Pancreas (tissue), 10 donors: ENCODE measurements at regions not wholly inside any gene's neighbourhood (a gene's known extent, or its start where the extent isn't known, plus 50 kb on each side); places are given as distances from the start of the nearest gene placed in this dataset.
"Not testable (repeated sequence)": the region's sequence is repeated elsewhere in the genome, so short reads cannot be mapped to it uniquely, and the experiment has no call there.

ENCODE experiments used
- ATAC-seq, 4 donors: fragments of 200-7000 bp; cut with Tn5 transposase; one replicate each; pipeline versions ENCODE4 v1.8.0 to v1.9.1; 2020; ENCODE audit warnings: mild to moderate bottlenecking in 4 of 4, moderate library complexity in 4 of 4
- DNase-seq, 6 donors: peaks; one replicate each; pipeline ENCODE4 v3.0.0-alpha.2; 2020
- FAIRE-seq: peaks from 2 replicates; lab custom pipeline; 2012; peaks lifted over from hg19 to GRCh38; lab: Jason Lieb, UNC
- H3K27ac ChIP-seq, 4 donors: fragments of 200-600 bp; sonication (generic); 1 replicate in 3 of 4; 2 replicates in 1 of 4; pipeline versions ENCODE4 v1.5.0 to v1.8.0; 2020
- H3K27me3 ChIP-seq, 4 donors: fragments of 200-600 bp; one replicate each; pipeline ENCODE4 v1.8.0; 2021
- H3K36me3 ChIP-seq, 3 donors: fragments of 200-600 bp; sonication (generic) in 1 of 3; one replicate each; pipeline versions ENCODE4 v1.5.0 to v1.8.0; 2020 to 2021
- H3K4me1 ChIP-seq, 3 donors: fragments of 200-600 bp; one replicate each; pipeline ENCODE4 v1.8.0; 2021
- H3K4me3 ChIP-seq, 4 donors: fragments of 200-600 bp; sonication (generic) in 2 of 4; one replicate each; pipeline versions ENCODE4 v1.5.0 to v1.8.0; 2020 to 2021
- H3K9me3 ChIP-seq, 4 donors: fragments of 200-600 bp; one replicate each; pipeline ENCODE4 v1.8.0; 2021
- CTCF ChIP-seq, 4 donors: fragments of 200-600 bp; sonication (generic) in 3 of 4; IDR thresholded peaks; one replicate each; pipeline versions ENCODE4 v1.5.0 to v1.8.0; 2021; ENCODE audit warnings: antibody characterized with exemption in 4 of 4
- WGBS, 2 donors: extraction: QIAGEN DNeasy Blood & Tissue Kit; methylation state at CpG; one replicate each; pipeline ENCODE4 v1.1.7; 2013; 5-methylcytosine and 5-hydroxymethylcytosine counted together
- intact Hi-C, 3 donors: fragments of 100-400 bp; cut with DNase I; formaldehyde crosslinking; loops; one replicate each; pipeline versions ENCODE4 v1.11.1 to v1.14.2; 2022
- donor health status: healthy with polysubstance abuse.
- donor health status: DM: no; HTN: no; CAD: no; lungs with moderate emphysema.
- donor health status: DM: no; HTN: no; CAD: no.
- donor health status: control.
- donor health status: control.
- donor health status: Bipolar disorder and iron deficiency.
- donor health status: DM: yes; HTN: yes; CAD: no.
- donor health status: DM: no; HTN: no; CAD: no.
- donor health status: DM: no; HTN: no; CAD: no.
- donor health status: DM: yes; HTN: yes; CAD: no.

GRCh38 chr5:98372351-98372750 lies 401.1 kb upstream of the RGMB start:
- ATAC-seq (no peak), FAIRE-seq (no peak), DNase-seq (no peak)
- H3K36me3 ChIP-seq: no peaks in the 10 kb centered on the region
- H3K4me1 ChIP-seq: no peaks in the 10 kb centered on the region
- no peaks in the 10 kb centered on the region for H3K9me3 ChIP-seq
- intact Hi-C loops: no loop called here
- TF ChIP-seq CTCF (IDR thresholded peaks at IDR 0.05): no peak
- no peaks in the 10 kb centered on the region for H3K27me3 ChIP-seq
- H3K4me3 ChIP-seq: no peak overlapping the region
- no peak overlapping the region for H3K27ac ChIP-seq

GRCh38 chr5:98391921-98392625 lies 381.4 kb upstream of the RGMB start:
- no peak for FAIRE-seq
- TF ChIP-seq CTCF (IDR thresholded peaks at IDR 0.05): no peak
- peaks cover 0 to 10% (median 4%) of the 10 kb centered on the region in 3 donors for H3K4me1 ChIP-seq
- H3K9me3 ChIP-seq: no peaks in the 10 kb centered on the region
- H3K27me3 ChIP-seq: no peaks in the 10 kb centered on the region
- 96% methylated on average over 31 of the region's 31 CpGs for WGBS, 2 donors
- no peak overlapping the region for H3K4me3 ChIP-seq
- DNase-seq: peak in 1 of 6 donors; percentile 64
- H3K27ac ChIP-seq: no peak overlapping the region
- no peak for ATAC-seq
- intact Hi-C loops: no loop called here
- H3K36me3 ChIP-seq: no peaks in the 10 kb centered on the region

- H3K27me3 ChIP-seq, FAIRE-seq, H3K36me3 ChIP-seq, H3K27ac ChIP-seq, intact Hi-C loops, ATAC-seq, H3K4me3 ChIP-seq, H3K9me3 ChIP-seq: not testable (repeated sequence)
- DNase-seq: peak in 1 of 6 donors; percentile 32
- 88 to 96% methylated on average over 8 of the region's 8 CpGs for WGBS, 2 donors
- H3K4me1 ChIP-seq: peaks cover 0 to 10% (median 4%) of the 10 kb centered on the region in 3 donors
These were observed 380.3 kb upstream of the RGMB start for GRCh38 chr5:98393205-98393604.

GRCh38 chr5:98397081-98397480 lies 376.4 kb upstream of the RGMB start:
- Histone ChIP-seq H3K27ac (no peak overlapping the region), H3K36me3 (no peaks in the 10 kb centered on the region), H3K9me3 (no peaks in the 10 kb centered on the region), H3K4me1 (no peaks in the 10 kb centered on the region), H3K4me3 (no peak overlapping the region), H3K27me3 (no peaks in the 10 kb centered on the region)
- WGBS, 2 donors: 82 to 87% methylated on average over 3 of the region's 3 CpGs
- no peak for TF ChIP-seq CTCF (IDR thresholded peaks at IDR 0.05)
- no peak for DNase-seq
- intact Hi-C loops: no loop called here
- FAIRE-seq: no peak
- no peak for ATAC-seq

- 90 to 92% methylated on average over 5 of the region's 5 CpGs for WGBS, 2 donors
- no peak for TF ChIP-seq CTCF (IDR thresholded peaks at IDR 0.05)
- no peaks in the 10 kb centered on the region for H3K9me3 ChIP-seq
- H3K4me3 ChIP-seq: no peak overlapping the region
- DNase-seq: peak in 1 of 6 donors; percentile 11
- no peak overlapping the region for H3K27ac ChIP-seq
- H3K4me1 ChIP-seq: no peaks in the 10 kb centered on the region
- no peaks in the 10 kb centered on the region for H3K27me3 ChIP-seq
- H3K36me3 ChIP-seq: no peaks in the 10 kb centered on the region
- FAIRE-seq: no peak
- no peak for ATAC-seq
- intact Hi-C loops: no loop called here
These were observed 375.0 kb upstream of the RGMB start for GRCh38 chr5:98398465-98398864.
